Colonic mucosa (tissue), 4 donors: ENCODE measurements at regions not wholly inside any gene's neighbourhood (a gene's known extent, or its start where the extent isn't known, plus 50 kb on each side); places are given as distances from the start of the nearest gene placed in this dataset.

Experiments
- DNase-seq: peaks from one replicate; pipeline ENCODE4 v3.0.0-alpha.2; 2020
- H3K27ac ChIP-seq: fragments of 200-600 bp; one replicate; pipeline ENCODE4 v1.8.0; 2021
- H3K27me3 ChIP-seq: fragments of 200-600 bp; one replicate; pipeline ENCODE4 v1.8.0; 2021
- H3K36me3 ChIP-seq: fragments of 200-600 bp; one replicate; pipeline ENCODE4 v1.8.0; 2021
- H3K4me1 ChIP-seq: fragments of 200-600 bp; one replicate; pipeline ENCODE4 v1.8.0; 2021; ENCODE audit warnings: mild to moderate bottlenecking
- H3K4me3 ChIP-seq: fragments of 200-600 bp; one replicate; pipeline ENCODE4 v1.8.0; 2021
- H3K9ac ChIP-seq, 2 donors: one replicate each; pipeline ENCODE4 v1.7.0; 2013; ENCODE audit warnings: control low read depth in 2 of 2, low read depth in 2 of 2, low read length in 2 of 2
- H3K9me3 ChIP-seq: fragments of 200-600 bp; one replicate; pipeline ENCODE4 v1.8.0; 2021
- CTCF ChIP-seq: fragments of 200-600 bp; IDR thresholded peaks from one replicate; pipeline ENCODE4 v1.8.0; 2022; ENCODE audit warnings: antibody characterized with exemption, mild to moderate bottlenecking
- intact Hi-C: fragments of 100-400 bp; cut with DNase I; formaldehyde crosslinking; loops from one replicate; pipeline ENCODE4 v1.14.1; 2022
- donor health status: healthy.
- donor health status: DM: no; HTN: no; CAD: no.
- donor health status: DM: no; HTN: no; CAD: no.

- intact Hi-C loops, result no loop called here
- Histone ChIP-seq H3K27ac (no peak overlapping the region), H3K4me1 (peaks cover 4% of the 10 kb centered on the region), H3K4me3 (no peak overlapping the region), H3K27me3 (peaks cover 38% of the 10 kb centered on the region), H3K36me3 (no peaks in the 10 kb centered on the region), H3K9ac (no peak overlapping the region), H3K9me3 (no peaks in the 10 kb centered on the region)
- TF ChIP-seq CTCF, result no peak
- no peak for DNase-seq
Observed at GRCh38 chr1:22350924-22351767, 100.5 kb upstream of the ZBTB40 start.

- TF ChIP-seq CTCF, result no peak
- Histone ChIP-seq H3K4me3 (no peak overlapping the region), H3K9ac (no peak overlapping the region), H3K27me3 (peaks cover 38% of the 10 kb centered on the region), H3K36me3 (no peaks in the 10 kb centered on the region), H3K9me3 (no peaks in the 10 kb centered on the region), H3K4me1 (peaks cover 4% of the 10 kb centered on the region), H3K27ac (no peak overlapping the region)
- intact Hi-C loops, result no loop called here
- no peak for DNase-seq
Observed at GRCh38 chr1:22351768-22352080, 99.9 kb upstream of the ZBTB40 start.

GRCh38 chr1:22352355-22352754 lies 99.3 kb upstream of the ZBTB40 start:
- peaks cover 38% of the 10 kb centered on the region for H3K27me3 ChIP-seq
- no peaks in the 10 kb centered on the region for H3K36me3 ChIP-seq
- H3K27ac ChIP-seq, result no peak overlapping the region
- H3K4me1 ChIP-seq, result peaks cover 4% of the 10 kb centered on the region
- H3K4me3 ChIP-seq, result no peak overlapping the region
- intact Hi-C loops, result no loop called here
- H3K9ac ChIP-seq, result no peak overlapping the region
- TF ChIP-seq CTCF, result no peak
- H3K9me3 ChIP-seq, result no peaks in the 10 kb centered on the region
- DNase-seq, result no peak

- no peak for TF ChIP-seq CTCF
- Histone ChIP-seq H3K27ac (no peak overlapping the region), H3K4me3 (no peak overlapping the region), H3K27me3 (peaks cover 39% of the 10 kb centered on the region), H3K36me3 (no peaks in the 10 kb centered on the region), H3K9me3 (no peaks in the 10 kb centered on the region), H3K4me1 (peaks cover 4% of the 10 kb centered on the region), H3K9ac (no peak overlapping the region)
- intact Hi-C loops, result no loop called here
- DNase-seq, result no peak
Observed at GRCh38 chr1:22352896-22353295, 98.8 kb upstream of the ZBTB40 start.

- intact Hi-C loops, result no loop called here
- Histone ChIP-seq H3K36me3 (no peaks in the 10 kb centered on the region), H3K27ac (no peak overlapping the region), H3K9me3 (no peaks in the 10 kb centered on the region), H3K4me1 (no peaks in the 10 kb centered on the region), H3K9ac (no peak overlapping the region), H3K4me3 (no peak overlapping the region), H3K27me3 (peaks cover 3% of the 10 kb centered on the region)
- DNase-seq, result no peak
- no peak for TF ChIP-seq CTCF
Observed at GRCh38 chr1:22359427-22359826, 92.2 kb upstream of the ZBTB40 start.
